GM19372 (cell line): ENCODE measurements at regions not wholly inside any gene's neighbourhood (a gene's known extent, or its start where the extent isn't known, plus 50 kb on each side); places are given as distances from the start of the nearest gene placed in this dataset.
"Not testable (repeated sequence)": the region's sequence is repeated elsewhere in the genome, so short reads cannot be mapped to it uniquely, and the experiment has no call there.

Source experiments
- ATAC-seq: cut with Tn5 transposase; IDR thresholded peaks from one replicate; pipeline ENCODE4 v1.9.1; 2021; ENCODE audit warnings: mild to moderate bottlenecking, low read depth, moderate library complexity; ENCODE audit not compliant: unreplicated experiment

- ATAC-seq = not testable (repeated sequence)
These were observed 308.1 kb upstream of the B3GAT1 start for GRCh38 chr11:134719940-134720690.

GRCh38 chr11:134719397-134719796 is 307.4 kb upstream of the B3GAT1 start:
- ATAC-seq = no peak

- no peak for ATAC-seq
These were observed 304.5 kb upstream of the B3GAT1 start for GRCh38 chr11:134716582-134716981.

GRCh38 chr11:134714021-134714656 is 302.1 kb upstream of the B3GAT1 start:
- no peak for ATAC-seq

- ATAC-seq = no peak
These were observed 300.4 kb upstream of the B3GAT1 start for GRCh38 chr11:134712228-134713145.

- ATAC-seq = no peak
These were observed 299.5 kb upstream of the B3GAT1 start for GRCh38 chr11:134711588-134711987.

GRCh38 chr11:134710861-134711407 is 298.9 kb upstream of the B3GAT1 start:
- no peak for ATAC-seq

- no peak for ATAC-seq
These were observed 293.8 kb upstream of the B3GAT1 start for GRCh38 chr11:134705858-134706257.

- no peak for ATAC-seq
These were observed 290.8 kb upstream of the B3GAT1 start for GRCh38 chr11:134702827-134703226.

- ATAC-seq = no peak
These were observed 289.6 kb upstream of the B3GAT1 start for GRCh38 chr11:134701564-134702165.

GRCh38 chr11:134700101-134700640 is 288.1 kb upstream of the B3GAT1 start:
- ATAC-seq = no peak

- ATAC-seq = no peak
These were observed 284.4 kb upstream of the B3GAT1 start for GRCh38 chr11:134696455-134696854.

- ATAC-seq = no peak
These were observed 279.9 kb upstream of the B3GAT1 start for GRCh38 chr11:134691985-134692384.

- no peak for ATAC-seq
These were observed 279.3 kb upstream of the B3GAT1 start for GRCh38 chr11:134691295-134691873.

GRCh38 chr11:134689886-134690285 is 277.8 kb upstream of the B3GAT1 start:
- ATAC-seq = no peak

GRCh38 chr11:134687548-134687947 is 275.5 kb upstream of the B3GAT1 start:
- ATAC-seq = no peak

- no peak for ATAC-seq
These were observed 274.5 kb upstream of the B3GAT1 start for GRCh38 chr11:134686460-134687061.

- no peak for ATAC-seq
These were observed 273.8 kb upstream of the B3GAT1 start for GRCh38 chr11:134685793-134686380.

GRCh38 chr11:134684576-134684975 is 272.5 kb upstream of the B3GAT1 start:
- ATAC-seq = no peak
